Mammary epithelial cell (primary cell): ENCODE measurements at regions not wholly inside any gene's neighbourhood (a gene's known extent, or its start where the extent isn't known, plus 50 kb on each side); places are given as distances from the start of the nearest gene placed in this dataset.

ENCODE experiments used
- EZH2 ChIP-seq: IDR thresholded peaks from 2 replicates; pipeline ENCODE4 v1.6.1; 2012; ENCODE audit warnings: low read length, inconsistent platforms, borderline replicate concordance
- TF ChIP-seq, protein P1 (sequence below), 2 donors: IDR thresholded peaks in 1 of 2; conservative IDR thresholded peaks in 1 of 2; 2 replicates each; pipeline ENCODE4 v1.5.1; 2011 to 2012; ENCODE audit warnings: inconsistent platforms in 2 of 2, low read length in 2 of 2, mild to moderate bottlenecking in 2 of 2, control low read depth in 1 of 2, low read depth in 1 of 2; ENCODE audit not compliant: insufficient read depth in 1 of 2; ENCODE audit errors: extremely low read depth in 1 of 2

DNA sequence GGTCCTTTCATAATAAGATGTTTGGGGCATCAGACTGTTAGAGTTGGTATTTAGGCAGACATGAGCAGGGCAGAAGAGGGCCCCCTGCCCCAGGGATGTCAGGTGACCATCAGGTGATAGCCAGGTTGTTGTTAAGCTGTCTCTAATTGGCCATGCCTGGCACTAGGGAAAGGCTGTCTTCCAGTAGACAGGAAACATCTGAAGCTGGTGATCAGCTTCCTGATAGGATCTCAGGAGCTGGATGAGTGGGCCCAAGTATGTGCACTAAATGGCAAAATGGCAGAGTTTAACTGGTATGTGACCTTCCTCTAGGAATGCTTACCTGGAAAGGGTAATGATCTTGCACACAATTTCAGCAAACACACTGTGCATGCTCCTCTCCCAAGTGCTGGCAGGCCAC is 190.7 kb downstream of the CDH26 start:
- TF ChIP-seq, protein P1, sequence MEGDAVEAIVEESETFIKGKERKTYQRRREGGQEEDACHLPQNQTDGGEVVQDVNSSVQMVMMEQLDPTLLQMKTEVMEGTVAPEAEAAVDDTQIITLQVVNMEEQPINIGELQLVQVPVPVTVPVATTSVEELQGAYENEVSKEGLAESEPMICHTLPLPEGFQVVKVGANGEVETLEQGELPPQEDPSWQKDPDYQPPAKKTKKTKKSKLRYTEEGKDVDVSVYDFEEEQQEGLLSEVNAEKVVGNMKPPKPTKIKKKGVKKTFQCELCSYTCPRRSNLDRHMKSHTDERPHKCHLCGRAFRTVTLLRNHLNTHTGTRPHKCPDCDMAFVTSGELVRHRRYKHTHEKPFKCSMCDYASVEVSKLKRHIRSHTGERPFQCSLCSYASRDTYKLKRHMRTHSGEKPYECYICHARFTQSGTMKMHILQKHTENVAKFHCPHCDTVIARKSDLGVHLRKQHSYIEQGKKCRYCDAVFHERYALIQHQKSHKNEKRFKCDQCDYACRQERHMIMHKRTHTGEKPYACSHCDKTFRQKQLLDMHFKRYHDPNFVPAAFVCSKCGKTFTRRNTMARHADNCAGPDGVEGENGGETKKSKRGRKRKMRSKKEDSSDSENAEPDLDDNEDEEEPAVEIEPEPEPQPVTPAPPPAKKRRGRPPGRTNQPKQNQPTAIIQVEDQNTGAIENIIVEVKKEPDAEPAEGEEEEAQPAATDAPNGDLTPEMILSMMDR (conservative IDR thresholded peaks at IDR 0.05 in 1 of 2, IDR thresholded peaks at IDR 0.05 in 1 of 2; ENCODE audit: extremely low read depth in 1 of 2, insufficient read depth in 1 of 2, low read depth in 1 of 2, low read length in 2 of 2), result no peak
- no peak for TF ChIP-seq EZH2
